ENCODE measurements at regions not wholly inside any gene's neighbourhood (a gene's known extent, or its start where the extent isn't known, plus 50 kb on each side); places are given as distances from the start of the nearest gene placed in this dataset.

GRCh38 chr2:204343685-204344084 is 201.6 kb upstream of the PARD3B start:
- Mint-ChIP-seq H3K27me3 (peaks cover 32% of the 10 kb centered on the region), H3K36me3 (no peaks in the 10 kb centered on the region), H3K4me3 (no peak overlapping the region), H3K27ac (no peak overlapping the region), H3K9me3 (no peaks in the 10 kb centered on the region), H3K4me1 (no peaks in the 10 kb centered on the region)
- DNase-seq: no peak

GRCh38 chr2:204344119-204344518 is 201.2 kb upstream of the PARD3B start:
- no peaks in the 10 kb centered on the region for H3K4me1 Mint-ChIP-seq
- H3K27ac Mint-ChIP-seq: no peak overlapping the region
- DNase-seq: no peak
- no peaks in the 10 kb centered on the region for H3K36me3 Mint-ChIP-seq
- H3K4me3 Mint-ChIP-seq: no peak overlapping the region
- H3K27me3 Mint-ChIP-seq: peaks cover 34% of the 10 kb centered on the region
- H3K9me3 Mint-ChIP-seq: no peaks in the 10 kb centered on the region

- Mint-ChIP-seq H3K4me3 (no peak overlapping the region), H3K27me3 (peaks cover 18% of the 10 kb centered on the region), H3K9me3 (no peaks in the 10 kb centered on the region), H3K4me1 (no peaks in the 10 kb centered on the region), H3K36me3 (no peaks in the 10 kb centered on the region), H3K27ac (no peak overlapping the region)
- no peak for DNase-seq
Observed at GRCh38 chr2:204346906-204347305, 198.4 kb upstream of the PARD3B start.

GRCh38 chr2:204353823-204354222 is 191.5 kb upstream of the PARD3B start:
- H3K27me3 Mint-ChIP-seq: peaks cover 1% of the 10 kb centered on the region
- DNase-seq: no peak
- no peak overlapping the region for H3K4me3 Mint-ChIP-seq
- no peaks in the 10 kb centered on the region for H3K9me3 Mint-ChIP-seq
- H3K27ac Mint-ChIP-seq: no peak overlapping the region
- no peaks in the 10 kb centered on the region for H3K4me1 Mint-ChIP-seq
- H3K36me3 Mint-ChIP-seq: no peaks in the 10 kb centered on the region

- Mint-ChIP-seq H3K36me3 (no peaks in the 10 kb centered on the region), H3K4me1 (no peaks in the 10 kb centered on the region), H3K27ac (no peak overlapping the region), H3K9me3 (no peaks in the 10 kb centered on the region), H3K27me3 (no peaks in the 10 kb centered on the region), H3K4me3 (no peak overlapping the region)
- no peak for DNase-seq
Observed at GRCh38 chr2:204354442-204354856, 190.8 kb upstream of the PARD3B start.

GRCh38 chr2:204355688-204356087 is 189.6 kb upstream of the PARD3B start:
- no peaks in the 10 kb centered on the region for H3K4me1 Mint-ChIP-seq
- no peak for DNase-seq
- H3K27ac Mint-ChIP-seq: no peak overlapping the region
- H3K36me3 Mint-ChIP-seq: no peaks in the 10 kb centered on the region
- H3K4me3 Mint-ChIP-seq: no peak overlapping the region
- no peaks in the 10 kb centered on the region for H3K9me3 Mint-ChIP-seq
- H3K27me3 Mint-ChIP-seq: no peaks in the 10 kb centered on the region

GRCh38 chr2:204356151-204356641 is 189.1 kb upstream of the PARD3B start:
- H3K27me3 Mint-ChIP-seq: no peaks in the 10 kb centered on the region
- no peak overlapping the region for H3K27ac Mint-ChIP-seq
- H3K4me1 Mint-ChIP-seq: no peaks in the 10 kb centered on the region
- no peaks in the 10 kb centered on the region for H3K9me3 Mint-ChIP-seq
- H3K4me3 Mint-ChIP-seq: no peak overlapping the region
- H3K36me3 Mint-ChIP-seq: no peaks in the 10 kb centered on the region
- no peak for DNase-seq

GRCh38 chr2:204357286-204357685 is 188.0 kb upstream of the PARD3B start:
- DNase-seq: no peak
- Mint-ChIP-seq H3K27ac (no peak overlapping the region), H3K9me3 (no peaks in the 10 kb centered on the region), H3K36me3 (no peaks in the 10 kb centered on the region), H3K27me3 (peaks cover 5% of the 10 kb centered on the region), H3K4me3 (no peak overlapping the region), H3K4me1 (no peaks in the 10 kb centered on the region)

- no peak for DNase-seq
- H3K27me3 Mint-ChIP-seq: peaks cover 5% of the 10 kb centered on the region
- H3K9me3 Mint-ChIP-seq: no peaks in the 10 kb centered on the region
- no peak overlapping the region for H3K4me3 Mint-ChIP-seq
- no peak overlapping the region for H3K27ac Mint-ChIP-seq
- H3K36me3 Mint-ChIP-seq: no peaks in the 10 kb centered on the region
- no peaks in the 10 kb centered on the region for H3K4me1 Mint-ChIP-seq
Observed at GRCh38 chr2:204359076-204359475, 186.2 kb upstream of the PARD3B start.

- no peaks in the 10 kb centered on the region for H3K36me3 Mint-ChIP-seq
- no peaks in the 10 kb centered on the region for H3K4me1 Mint-ChIP-seq
- no peaks in the 10 kb centered on the region for H3K9me3 Mint-ChIP-seq
- peaks cover 5% of the 10 kb centered on the region for H3K27me3 Mint-ChIP-seq
- no peak for DNase-seq
- no peak overlapping the region for H3K4me3 Mint-ChIP-seq
- H3K27ac Mint-ChIP-seq: no peak overlapping the region
Observed at GRCh38 chr2:204360218-204361007, 184.9 kb upstream of the PARD3B start.

- H3K9me3 Mint-ChIP-seq: no peaks in the 10 kb centered on the region
- no peaks in the 10 kb centered on the region for H3K4me1 Mint-ChIP-seq
Observed at GRCh38 chr2:204361738-204362137, 183.5 kb upstream of the PARD3B start.

GRCh38 chr2:204362581-204362980 is 182.7 kb upstream of the PARD3B start:
- DNase-seq: no peak
- Mint-ChIP-seq H3K36me3 (no peaks in the 10 kb centered on the region), H3K9me3 (no peaks in the 10 kb centered on the region), H3K4me1 (no peaks in the 10 kb centered on the region), H3K27ac (no peak overlapping the region), H3K27me3 (peaks cover 9% of the 10 kb centered on the region), H3K4me3 (no peak overlapping the region)

More at GRCh38 chr2:204361738-204362137, 183.5 kb upstream of the PARD3B start:
- DNase-seq: no peak
- Mint-ChIP-seq H3K4me3 (no peak overlapping the region), H3K27me3 (peaks cover 5% of the 10 kb centered on the region), H3K36me3 (no peaks in the 10 kb centered on the region), H3K27ac (no peak overlapping the region)

- Mint-ChIP-seq H3K27me3 (peaks cover 9% of the 10 kb centered on the region), H3K36me3 (no peaks in the 10 kb centered on the region), H3K9me3 (no peaks in the 10 kb centered on the region), H3K4me1 (no peaks in the 10 kb centered on the region), H3K27ac (no peak overlapping the region), H3K4me3 (no peak overlapping the region)
- DNase-seq: no peak
Observed at GRCh38 chr2:204363513-204363912, 181.8 kb upstream of the PARD3B start.

GRCh38 chr2:204364860-204365535 is 180.3 kb upstream of the PARD3B start:
- Mint-ChIP-seq H3K4me1 (no peaks in the 10 kb centered on the region), H3K9me3 (no peaks in the 10 kb centered on the region), H3K4me3 (no peak overlapping the region), H3K36me3 (no peaks in the 10 kb centered on the region), H3K27me3 (peaks cover 10% of the 10 kb centered on the region), H3K27ac (no peak overlapping the region)
- no peak for DNase-seq

GRCh38 chr2:204365811-204366210 is 179.5 kb upstream of the PARD3B start:
- Mint-ChIP-seq H3K36me3 (no peaks in the 10 kb centered on the region), H3K27ac (no peak overlapping the region), H3K4me3 (no peak overlapping the region), H3K9me3 (no peaks in the 10 kb centered on the region), H3K4me1 (no peaks in the 10 kb centered on the region), H3K27me3 (peaks cover 12% of the 10 kb centered on the region)
- DNase-seq: no peak

- no peaks in the 10 kb centered on the region for H3K9me3 Mint-ChIP-seq
Observed at GRCh38 chr2:204367466-204367865, 177.8 kb upstream of the PARD3B start.

More at GRCh38 chr2:204367466-204367865, 177.8 kb upstream of the PARD3B start:
- no peaks in the 10 kb centered on the region for H3K4me1 Mint-ChIP-seq
- no peak for DNase-seq
- no peak overlapping the region for H3K4me3 Mint-ChIP-seq
- H3K36me3 Mint-ChIP-seq: no peaks in the 10 kb centered on the region
- no peak overlapping the region for H3K27ac Mint-ChIP-seq
- H3K27me3 Mint-ChIP-seq: peaks cover 7% of the 10 kb centered on the region
